Central memory CD4-positive, alpha-beta T cell (primary cell): ENCODE measurements at regions not wholly inside any gene's neighbourhood (a gene's known extent, or its start where the extent isn't known, plus 50 kb on each side); places are given as distances from the start of the nearest gene placed in this dataset.
"Not testable (repeated sequence)": the region's sequence is repeated elsewhere in the genome, so short reads cannot be mapped to it uniquely, and the experiment has no call there.

ENCODE experiments used
- DNase-seq: peaks from one replicate; pipeline ENCODE4 v3.0.0; 2022

DNA sequence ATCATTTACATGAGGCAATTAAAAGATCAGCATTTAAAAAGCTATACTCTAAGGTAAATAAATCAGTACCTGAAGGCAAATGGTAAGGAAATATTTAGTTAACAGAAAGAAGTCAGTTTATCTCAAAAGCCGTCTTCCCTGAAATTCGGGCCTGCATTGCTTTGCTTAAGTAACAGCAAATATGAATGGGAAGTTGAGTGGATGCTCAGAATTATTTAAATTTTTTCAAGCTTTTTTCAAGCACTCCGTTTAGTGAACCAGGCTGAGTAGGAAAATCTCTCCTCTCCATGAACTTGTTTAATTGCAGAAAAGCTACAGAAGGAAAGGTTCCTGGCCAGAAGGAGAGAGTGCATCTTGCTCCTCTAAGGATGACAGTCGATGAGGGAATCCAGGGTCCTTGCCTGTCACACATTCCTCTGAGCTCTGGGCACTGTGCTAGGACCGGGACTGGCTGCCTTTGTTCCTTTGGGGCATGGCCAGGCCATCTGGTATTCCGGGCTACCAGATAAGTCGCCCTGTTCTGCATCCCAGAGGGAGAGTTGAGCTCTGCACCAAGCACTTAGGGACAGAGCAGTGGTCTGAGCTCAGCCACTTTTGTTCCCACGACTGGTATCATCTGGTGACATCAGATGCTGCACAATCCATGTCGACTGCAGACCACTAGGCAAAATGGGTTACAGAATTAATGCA, 77.6 kb downstream of the RIN2 start:
- DNase-seq: no peak

DNA sequence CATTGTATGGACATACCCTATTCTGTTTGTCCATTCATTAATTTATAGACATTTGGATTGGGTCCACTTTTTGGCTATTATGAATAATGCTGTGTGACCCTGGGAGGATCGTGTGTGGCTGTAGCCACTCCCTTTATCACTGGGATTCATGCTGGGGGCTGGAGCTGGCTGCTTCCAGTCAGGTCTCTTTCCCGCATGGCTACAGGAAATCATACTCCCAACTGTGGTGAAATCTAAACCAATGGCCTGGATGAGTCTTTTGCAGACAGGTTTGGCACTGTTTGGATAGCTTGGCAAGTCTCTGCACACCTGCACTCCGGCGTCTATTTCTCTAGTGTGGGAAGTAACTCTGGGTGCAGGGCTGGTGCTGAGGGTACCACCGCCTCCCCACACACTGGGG, 80.4 kb downstream of the RIN2 start:
- no peak for DNase-seq

DNA sequence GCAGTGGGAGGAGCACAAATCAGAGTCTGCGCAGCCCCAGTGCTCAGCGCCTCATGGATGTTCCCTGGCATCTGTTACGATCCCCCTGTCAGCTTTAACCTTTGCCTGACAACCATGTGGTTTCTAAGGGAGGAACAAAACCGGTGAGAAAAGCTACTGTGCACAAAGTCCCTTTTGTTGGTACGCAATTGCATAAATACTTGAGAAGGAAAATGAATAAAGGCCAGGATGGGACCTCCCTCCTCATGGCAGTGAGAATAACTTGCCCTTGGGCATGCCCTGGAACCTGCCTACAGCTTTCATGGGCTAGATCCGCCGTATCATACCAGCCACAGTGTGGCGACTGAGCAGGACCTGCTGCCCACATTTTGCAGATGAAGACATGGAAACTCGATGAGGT, 81.0 kb downstream of the RIN2 start:
- DNase-seq: no peak

DNA sequence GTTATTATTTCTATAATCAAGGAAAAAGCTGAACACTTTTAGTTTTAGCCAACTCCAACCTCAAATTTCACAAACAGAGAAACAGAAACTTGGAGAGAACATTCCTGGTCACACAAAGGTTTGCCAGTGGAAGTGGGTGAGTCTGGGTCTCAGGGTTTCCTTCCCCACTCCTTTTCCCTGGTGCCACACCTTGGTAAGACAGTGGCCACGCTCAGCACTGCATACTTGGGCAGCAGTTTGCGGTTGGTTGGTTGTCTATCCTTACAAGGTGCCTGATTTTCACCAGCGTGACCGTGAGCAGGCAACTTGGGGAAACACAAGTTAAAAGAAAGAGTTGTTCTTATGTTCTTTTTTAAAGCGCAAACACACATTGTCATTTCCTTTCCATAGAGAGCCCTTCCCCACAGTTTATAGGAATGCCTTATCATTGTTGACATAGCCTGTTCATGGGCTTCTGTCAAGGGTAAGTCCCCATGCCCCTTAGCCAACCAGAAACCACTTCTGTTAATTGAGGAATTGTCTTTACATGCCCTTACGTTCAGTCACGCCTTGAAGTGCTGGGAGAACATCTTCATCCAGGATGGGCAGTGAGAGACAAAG, 82.2 kb downstream of the RIN2 start:
- no peak for DNase-seq

DNA sequence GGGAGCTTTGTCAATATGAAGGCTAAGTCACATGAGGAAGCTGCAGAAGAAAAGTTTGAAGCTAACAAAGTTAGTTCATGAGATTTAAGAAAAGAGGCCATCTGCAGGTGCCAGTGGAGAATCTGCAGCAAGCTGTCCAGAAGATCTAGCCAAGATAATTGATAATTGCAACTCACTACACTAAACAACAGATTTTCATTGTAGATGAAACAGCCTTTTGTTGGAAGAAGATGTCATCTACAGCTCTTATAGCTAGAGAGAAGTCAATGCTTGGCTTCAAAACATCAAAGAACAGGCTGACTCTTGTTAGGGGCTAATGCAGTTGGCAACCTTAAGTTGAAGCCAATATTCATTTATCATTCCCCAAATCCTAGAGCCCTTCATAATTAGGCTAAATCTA, 83.7 kb downstream of the RIN2 start:
- DNase-seq: no peak

DNA sequence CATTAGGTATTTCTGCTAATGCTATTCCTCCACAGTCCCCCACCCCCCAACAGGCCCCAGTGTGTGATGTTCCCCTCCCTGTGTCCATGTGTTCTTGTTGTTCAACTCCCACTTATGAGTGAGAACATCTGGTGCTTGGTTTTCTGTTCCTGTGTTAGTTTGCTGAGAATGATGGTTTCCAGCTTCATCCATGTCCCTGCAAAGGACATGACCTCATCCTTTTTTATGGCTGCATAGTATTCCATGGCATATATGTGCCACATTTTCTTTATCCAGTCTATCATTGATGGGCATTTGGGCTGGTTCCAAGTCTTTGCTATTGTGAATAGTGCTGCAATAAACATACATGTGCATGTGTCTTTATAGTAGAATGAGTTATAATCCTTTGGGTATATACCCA, 86.8 kb downstream of the RIN2 start:
- not testable (repeated sequence) for DNase-seq

DNA sequence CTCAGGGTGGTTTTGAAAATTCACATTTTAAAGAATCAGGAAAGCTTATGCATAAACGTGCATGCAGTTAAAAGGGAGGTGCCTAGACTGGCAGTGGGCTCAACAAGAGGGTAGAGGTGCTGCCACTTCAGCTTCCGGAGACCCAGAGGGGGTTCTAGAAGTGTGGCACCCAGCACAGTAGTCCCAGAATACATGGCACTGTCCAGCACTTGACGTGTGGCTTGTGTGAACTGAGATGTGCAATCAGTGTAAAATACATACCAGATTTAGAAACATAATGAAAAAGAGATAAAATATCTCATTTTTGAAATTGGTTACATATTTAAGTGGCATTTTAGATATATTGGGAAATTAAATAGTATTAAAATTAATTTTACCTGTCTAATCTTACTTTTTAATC, 89.3 kb downstream of the RIN2 start:
- DNase-seq: no peak

DNA sequence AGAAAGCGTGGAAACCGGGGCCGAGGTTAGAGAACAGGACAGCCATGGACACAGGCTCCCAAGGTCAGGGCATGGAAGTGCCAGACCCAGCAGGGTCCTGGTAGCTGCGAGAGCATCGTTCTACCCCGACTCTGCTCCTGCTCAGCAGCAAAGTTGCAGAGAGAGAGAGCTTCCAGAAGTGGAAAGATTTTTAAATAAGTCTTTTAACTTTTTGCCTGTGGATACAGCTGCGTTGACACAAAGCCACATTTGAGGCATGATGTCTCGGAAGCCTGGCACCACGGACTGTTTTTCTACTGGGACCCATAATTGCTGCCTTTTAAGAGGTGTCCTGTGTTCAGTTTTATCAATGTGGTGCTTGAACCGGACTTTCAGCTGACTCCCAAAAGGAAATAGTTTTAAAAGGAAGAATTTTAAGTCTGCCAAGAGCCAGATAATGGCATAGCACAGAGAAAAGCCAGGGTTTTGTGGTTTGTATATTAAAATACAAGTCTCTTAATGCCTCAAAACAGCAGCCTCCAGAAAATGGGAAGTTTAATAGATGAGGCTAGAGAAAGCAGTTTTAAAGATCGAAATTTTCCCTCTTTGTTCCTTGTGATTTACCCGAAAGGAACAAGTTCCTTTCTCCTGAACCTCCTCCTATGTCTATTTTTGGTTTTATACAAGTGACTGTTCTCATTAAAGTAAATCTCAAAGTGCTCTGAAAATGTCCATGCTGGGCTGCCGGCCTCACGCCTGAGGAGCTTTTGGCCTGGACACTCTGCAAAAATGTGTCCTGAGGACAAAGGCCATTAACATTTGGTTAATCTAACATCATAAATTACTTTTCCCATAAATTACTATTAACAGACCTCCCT, 91.5 kb downstream of the RIN2 start:
- DNase-seq: no peak

DNA sequence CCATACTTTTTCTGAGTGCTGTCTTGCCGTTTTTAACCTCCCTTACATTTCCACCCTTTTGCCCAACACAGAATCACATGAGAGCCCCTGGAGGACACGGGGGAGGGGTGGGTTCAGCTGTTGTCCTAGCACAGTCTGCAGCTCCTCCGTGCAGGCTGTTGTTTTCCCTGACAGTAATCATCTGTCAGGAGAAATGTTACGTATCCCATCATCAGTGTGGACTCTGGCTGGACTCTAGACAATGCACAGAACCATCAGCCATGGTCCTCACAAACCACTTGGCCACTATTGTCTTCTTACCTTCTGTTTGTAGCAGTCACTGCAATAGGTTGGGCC, 92.1 kb downstream of the RIN2 start:
- DNase-seq: no peak

DNA sequence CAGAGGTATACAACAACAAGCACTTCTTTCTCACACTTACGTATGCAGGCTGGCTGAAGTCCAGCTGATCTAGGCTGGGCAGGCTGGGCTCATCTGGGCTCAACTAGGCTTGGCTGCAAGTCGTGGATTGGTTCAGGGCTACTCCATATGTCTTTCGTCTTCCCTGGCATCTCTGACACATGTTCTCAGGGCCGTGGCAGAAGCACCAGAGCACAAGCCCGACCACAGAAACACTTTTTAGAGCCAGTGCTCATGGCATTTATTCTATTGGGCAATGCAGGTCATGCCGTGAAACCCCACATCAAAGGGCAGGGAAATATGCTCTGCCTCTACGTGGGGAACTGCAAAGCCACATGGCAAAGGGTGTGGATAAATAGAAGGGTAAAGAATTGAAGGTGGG, 93.8 kb downstream of the RIN2 start:
- no peak for DNase-seq

DNA sequence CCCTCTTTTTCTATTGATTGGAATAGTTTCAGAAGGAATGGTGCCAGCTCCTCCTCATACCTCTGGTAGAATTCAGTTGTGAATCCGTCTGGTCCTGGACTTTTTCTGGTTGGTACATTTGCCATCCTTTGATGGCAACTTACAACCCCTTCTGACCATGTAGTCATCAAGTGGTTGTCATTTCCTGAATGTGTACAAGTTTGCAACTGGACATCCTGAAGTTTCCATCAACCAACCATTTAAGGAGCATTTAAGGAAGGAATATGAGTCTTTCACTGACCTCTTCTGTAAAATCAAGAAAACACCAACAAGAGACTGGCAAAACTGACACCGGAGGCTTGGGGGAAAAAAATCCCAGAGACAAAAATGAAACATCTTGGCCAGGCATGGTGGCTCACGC, 97.4 kb downstream of the RIN2 start:
- no peak for DNase-seq

DNA sequence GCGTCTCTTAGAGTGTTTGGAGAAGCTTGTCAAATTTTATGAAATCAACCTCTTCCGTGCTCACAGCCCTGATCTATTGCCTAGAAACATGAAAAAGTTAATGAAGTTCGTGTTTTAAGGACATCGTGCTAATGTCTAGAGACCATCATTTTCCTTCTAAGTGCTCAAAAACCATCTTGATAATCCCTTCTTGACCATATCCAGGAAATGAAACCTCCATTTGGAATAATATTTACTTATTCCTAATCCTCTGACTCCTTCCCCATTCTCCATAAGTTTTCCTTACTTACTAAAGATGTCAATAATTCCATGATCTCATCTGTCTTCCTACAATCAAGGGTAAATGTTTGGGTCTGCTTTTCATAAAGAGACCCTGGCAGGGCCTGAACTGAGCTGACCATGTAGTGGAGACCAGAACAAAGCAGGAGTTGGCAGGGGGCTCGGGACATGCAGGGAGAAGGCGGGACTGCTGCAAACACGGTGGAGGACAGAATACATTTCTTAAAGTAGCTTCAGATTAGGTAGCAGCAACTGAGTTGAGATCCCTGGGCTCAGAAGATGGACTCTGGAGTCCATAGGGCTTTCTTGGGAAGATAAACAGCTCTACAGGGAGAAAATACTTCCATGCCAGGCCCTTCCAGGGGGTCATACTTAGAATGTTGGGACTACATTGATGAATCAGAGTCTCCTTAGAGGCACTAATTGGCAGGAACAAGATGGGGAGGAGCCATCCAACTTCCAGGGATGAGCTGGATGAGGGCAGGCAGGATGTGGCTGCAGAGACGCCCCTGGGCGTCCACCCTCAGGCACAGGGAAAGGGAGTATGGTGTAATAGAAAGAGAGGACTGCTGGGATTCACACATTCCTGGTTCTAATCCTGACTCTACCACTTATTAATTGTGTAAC, 100.7 kb downstream of the RIN2 start:
- no peak for DNase-seq

DNA sequence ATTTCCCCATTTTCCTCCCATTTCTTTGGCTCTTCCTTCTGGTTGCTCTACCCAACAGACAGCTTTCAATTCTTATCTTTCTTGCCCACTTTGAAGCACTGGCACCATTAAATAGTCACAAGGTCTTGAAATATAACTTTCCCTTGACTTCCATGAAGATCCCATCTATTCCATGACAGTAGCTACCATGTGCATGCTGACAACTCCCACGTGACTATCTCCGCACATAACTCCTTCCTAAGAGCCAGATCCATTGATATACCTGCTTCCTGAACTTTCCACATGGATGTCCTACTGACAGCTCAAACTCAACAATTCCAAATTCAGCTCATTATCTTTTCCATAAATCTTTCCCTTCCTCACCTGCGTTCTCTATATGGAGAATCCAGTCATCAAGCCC, 101.4 kb downstream of the RIN2 start:
- DNase-seq: no peak

DNA sequence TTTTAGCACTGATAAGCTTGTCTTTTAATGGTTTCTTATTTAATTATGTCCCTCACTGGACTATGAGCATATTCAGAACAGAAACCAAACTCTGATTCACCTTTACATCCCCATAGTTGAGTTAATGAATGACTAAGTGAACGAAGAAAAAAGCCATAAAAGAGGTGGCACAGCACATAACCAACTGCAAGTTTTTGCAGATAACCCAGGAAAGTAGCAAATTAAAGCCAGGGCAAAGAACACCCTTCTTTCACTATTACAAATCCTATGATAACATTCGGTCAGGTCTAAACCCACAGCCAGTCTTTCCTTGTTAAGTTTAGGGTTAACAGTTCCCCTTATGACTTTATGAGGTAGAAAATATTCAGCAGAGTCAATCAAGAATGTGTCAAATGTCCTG, 102.7 kb downstream of the RIN2 start:
- no peak for DNase-seq

DNA sequence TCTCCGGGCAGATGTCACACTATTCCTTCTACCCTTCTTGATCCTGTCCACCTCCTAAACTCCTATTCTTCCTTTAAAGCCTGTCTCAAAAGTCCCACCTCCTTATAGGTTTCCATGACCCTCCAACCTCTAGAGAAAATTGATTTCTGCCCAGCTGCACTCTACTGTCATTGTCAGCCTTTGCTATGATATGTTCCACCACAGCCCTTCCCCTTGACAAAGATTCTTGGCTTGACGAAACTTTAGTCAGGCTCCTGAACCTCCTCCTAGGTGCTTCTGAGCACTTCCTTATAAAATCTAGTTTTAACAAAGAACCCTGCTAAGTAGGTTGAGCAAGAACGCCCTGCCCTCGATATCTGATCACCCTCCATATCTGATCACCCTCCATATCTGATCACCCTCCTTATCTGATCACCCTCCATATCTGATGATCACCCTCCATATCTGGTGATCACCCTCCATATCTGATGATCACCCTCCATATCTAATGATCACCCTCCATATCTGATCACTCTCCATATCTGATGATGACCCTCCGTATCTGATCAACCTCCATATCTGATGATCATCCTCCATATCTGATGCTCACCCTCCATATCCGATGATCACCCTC, 103.2 kb downstream of the RIN2 start:
- no peak for DNase-seq

DNA sequence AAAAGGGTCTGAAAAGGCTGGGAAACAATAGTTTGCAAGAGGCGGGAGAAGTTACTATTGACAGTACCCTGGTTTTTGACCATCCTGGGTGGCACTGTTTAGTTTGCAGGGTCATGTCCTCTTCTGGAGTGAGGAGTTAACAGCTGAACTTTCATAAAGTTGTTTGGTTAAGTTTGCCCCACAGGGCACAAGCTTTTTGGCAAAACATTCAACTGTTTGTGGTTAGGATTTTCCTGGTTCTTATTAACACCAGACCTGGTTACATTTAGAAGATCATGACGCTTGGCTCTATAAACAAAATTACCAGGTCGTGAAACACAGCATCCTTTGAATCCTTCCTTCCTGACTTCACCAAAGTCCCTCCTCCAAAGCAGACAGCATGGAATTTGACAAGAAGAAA, 106.1 kb downstream of the RIN2 start:
- DNase-seq: no peak

DNA sequence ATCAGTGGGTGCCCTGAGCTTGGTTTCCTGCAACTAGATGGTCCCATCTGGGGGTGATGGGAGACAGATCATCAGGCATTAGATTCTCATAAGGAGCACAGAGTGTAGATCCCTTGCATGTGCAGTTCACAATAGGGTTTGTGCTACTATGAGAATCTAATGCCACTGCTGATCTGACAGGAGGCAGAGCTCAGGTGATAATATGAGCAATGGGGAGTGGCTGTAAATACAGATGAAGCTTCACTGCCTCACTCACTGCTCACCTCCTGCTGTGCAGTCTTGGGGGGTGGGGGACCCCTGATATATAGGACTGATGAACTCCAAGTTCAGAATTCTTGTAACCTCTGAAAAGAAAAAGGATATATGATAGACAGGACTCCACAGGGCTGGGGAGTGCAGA, 108.0 kb downstream of the RIN2 start:
- DNase-seq: no peak

DNA sequence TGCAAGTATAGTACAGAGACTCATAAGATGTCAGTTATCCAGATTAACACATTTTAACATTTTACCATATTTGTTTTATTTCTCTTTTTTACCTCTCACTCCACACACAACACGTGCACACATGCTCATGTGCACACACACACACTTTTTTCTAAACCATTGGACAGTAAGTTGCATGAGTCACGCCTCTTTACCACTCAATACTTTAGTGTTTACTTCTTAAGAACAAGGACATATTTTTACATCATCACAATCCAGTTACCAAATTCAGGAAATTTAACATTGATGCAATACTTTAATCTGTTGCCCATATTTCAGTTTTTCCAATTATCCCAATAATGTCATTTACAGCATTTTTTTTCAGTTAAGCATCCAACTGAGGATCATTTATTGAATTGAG, 109.0 kb downstream of the RIN2 start:
- DNase-seq: no peak

DNA sequence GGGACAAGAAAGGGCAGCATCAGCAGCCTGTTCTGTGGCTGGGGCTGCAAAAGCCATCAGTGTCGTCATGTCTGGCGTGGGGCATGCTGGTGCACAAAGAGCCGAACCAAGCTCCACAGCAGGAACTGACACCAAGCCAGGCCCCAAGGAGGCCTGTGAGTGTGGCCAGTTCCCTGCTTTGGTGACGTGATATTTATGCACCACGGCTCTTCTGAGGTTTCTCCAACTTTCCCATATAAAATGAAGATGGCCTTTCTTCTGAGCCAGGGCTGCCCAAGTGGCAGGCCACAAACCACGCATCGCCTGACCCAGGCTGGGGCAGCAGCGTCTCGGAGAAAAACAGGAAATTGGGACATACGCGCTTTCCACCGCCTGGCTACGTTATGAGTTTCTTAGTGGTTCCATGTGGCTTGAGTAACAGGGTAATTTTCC, 109.9 kb downstream of the RIN2 start:
- DNase-seq: no peak

DNA sequence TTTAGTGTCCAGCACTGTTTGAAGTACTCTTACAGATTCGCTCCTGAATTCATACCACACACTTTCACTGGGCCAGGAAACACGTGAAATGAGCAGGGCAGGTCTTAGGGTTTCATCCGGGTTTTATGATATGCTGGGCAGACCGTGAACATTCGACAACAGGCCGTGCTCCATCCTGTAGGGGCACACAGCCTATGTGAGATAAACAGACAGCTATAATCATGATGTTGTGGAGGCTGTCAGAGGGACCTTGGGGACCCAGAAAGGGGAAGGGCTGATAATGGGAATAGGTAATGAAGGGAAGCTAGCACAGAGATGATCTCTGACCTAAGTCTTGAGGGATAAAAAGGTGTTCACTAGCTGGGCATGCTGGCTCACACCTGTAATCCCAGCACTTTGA, 110.4 kb downstream of the RIN2 start:
- DNase-seq: no peak

DNA sequence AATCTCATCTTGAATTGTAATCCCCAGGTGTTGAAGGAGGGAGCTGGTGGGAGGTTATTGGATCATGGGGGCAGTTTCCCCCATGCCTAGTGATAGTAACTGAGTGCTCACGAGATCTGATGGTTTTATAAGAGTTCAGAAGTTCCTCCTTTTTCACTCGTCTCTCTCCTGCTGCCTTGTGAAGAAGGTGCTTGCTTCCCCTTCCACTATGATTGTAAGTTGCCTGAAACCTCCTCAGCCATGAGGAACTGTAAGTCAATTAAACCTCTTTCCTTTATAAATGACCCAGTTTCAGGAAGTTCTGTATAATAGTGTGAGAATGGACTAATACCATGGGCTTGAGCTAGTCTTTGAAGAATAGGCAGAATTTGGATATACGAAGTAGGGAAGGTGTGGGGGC, 113.9 kb downstream of the RIN2 start:
- no peak for DNase-seq

DNA sequence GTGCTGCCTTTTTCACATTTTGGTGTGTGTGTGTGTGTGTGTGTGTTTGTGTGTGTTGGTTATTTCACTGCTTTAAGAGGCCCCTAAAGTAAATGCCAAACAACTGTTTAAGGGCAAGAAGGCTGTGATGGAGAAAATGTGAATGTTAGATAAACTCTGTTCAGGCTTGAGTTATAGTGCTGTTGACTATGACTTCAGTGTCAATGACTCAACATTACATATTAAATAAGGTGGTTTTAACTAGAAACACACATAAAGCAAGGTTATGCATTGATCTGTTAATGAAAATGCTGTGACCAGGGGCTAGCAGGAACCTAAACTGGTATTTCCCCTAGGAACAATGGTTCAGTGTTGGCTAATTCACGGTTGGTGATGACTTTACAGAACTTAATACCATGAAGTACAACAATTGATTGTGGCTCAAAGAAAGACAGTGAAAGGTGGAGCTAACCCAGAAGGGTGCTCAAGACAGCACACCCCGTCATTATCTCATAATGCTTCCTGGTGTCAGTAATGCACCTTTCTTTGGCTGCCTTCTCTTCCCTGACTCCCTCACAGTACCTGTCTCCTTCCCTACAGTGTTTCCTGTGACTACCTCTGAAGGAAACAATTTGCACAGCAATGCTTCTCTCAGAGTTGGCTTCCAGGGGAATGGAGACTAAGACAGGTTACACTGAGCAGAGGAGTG, 116.1 kb downstream of the RIN2 start:
- DNase-seq: no peak
